ENCODE measurements at regions not wholly inside any gene's neighbourhood (a gene's known extent, or its start where the extent isn't known, plus 50 kb on each side); places are given as distances from the start of the nearest gene placed in this dataset.

GRCh38 chr15:69748576-69749185, 296.1 kb downstream of the RPLP1 start:
- no peak for TF ChIP-seq NFIC (IDR thresholded peaks at IDR 0.05)
- no peak for TF ChIP-seq REST (IDR thresholded peaks at IDR 0.05; ENCODE audit: low read depth)
- TF ChIP-seq ZBTB7A (IDR thresholded peaks at IDR 0.05; ENCODE audit: low read depth): no peak
- TF ChIP-seq TAF1 (IDR thresholded peaks at IDR 0.05; ENCODE audit: low read depth): no peak
- no peak for TF ChIP-seq CREB1 (IDR thresholded peaks at IDR 0.05; ENCODE audit: low read depth)
- no peak for TF ChIP-seq YY1 (IDR thresholded peaks at IDR 0.05; ENCODE audit: low read depth)
- no peak for TF ChIP-seq RAD21 (IDR thresholded peaks at IDR 0.05; ENCODE audit: low read depth)
- no peak for TF ChIP-seq CEBPB (IDR thresholded peaks at IDR 0.05)
- TF ChIP-seq EP300 (IDR thresholded peaks at IDR 0.05; ENCODE audit: borderline replicate concordance): no peak
- no peak for TF ChIP-seq MAX (IDR thresholded peaks at IDR 0.05)
- TF ChIP-seq EGR1 (IDR thresholded peaks at IDR 0.05): no peak
- no peak for TF ChIP-seq USF1 (IDR thresholded peaks at IDR 0.05)
- no peak for TF ChIP-seq FOXM1 (IDR thresholded peaks at IDR 0.05; ENCODE audit: borderline replicate concordance, low read depth)
- no peak for TF ChIP-seq TEAD4 (IDR thresholded peaks at IDR 0.05)

Measured in Ishikawa (cell line).